ENCODE measurements at regions not wholly inside any gene's neighbourhood (a gene's known extent, or its start where the extent isn't known, plus 50 kb on each side); places are given as distances from the start of the nearest gene placed in this dataset.

DNA sequence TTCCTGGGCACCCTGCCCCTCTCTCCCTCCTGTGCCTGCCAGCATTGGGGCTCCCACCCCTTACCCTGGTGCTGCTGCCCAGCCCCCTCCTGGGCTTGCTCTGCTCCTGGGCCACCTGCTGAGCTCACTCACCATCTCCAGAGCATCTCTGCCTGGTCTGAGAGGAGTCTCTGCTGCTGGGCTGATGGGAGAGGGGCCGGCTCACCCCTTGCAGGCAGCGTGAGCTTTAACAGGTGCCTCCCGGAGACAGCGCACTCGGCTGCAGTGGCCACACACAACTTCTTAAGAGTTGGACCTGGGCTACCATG lies 721.7 kb downstream of the MATN1 start:
- no peak for TF ChIP-seq POLR2A (IDR thresholded peaks at IDR 0.05)
- TF ChIP-seq, protein P1, sequence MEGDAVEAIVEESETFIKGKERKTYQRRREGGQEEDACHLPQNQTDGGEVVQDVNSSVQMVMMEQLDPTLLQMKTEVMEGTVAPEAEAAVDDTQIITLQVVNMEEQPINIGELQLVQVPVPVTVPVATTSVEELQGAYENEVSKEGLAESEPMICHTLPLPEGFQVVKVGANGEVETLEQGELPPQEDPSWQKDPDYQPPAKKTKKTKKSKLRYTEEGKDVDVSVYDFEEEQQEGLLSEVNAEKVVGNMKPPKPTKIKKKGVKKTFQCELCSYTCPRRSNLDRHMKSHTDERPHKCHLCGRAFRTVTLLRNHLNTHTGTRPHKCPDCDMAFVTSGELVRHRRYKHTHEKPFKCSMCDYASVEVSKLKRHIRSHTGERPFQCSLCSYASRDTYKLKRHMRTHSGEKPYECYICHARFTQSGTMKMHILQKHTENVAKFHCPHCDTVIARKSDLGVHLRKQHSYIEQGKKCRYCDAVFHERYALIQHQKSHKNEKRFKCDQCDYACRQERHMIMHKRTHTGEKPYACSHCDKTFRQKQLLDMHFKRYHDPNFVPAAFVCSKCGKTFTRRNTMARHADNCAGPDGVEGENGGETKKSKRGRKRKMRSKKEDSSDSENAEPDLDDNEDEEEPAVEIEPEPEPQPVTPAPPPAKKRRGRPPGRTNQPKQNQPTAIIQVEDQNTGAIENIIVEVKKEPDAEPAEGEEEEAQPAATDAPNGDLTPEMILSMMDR (IDR thresholded peaks at IDR 0.05) = no peak

Measured in upper lobe of left lung (tissue), 4 donors.